RWPE1 (cell line): ENCODE measurements at regions not wholly inside any gene's neighbourhood (a gene's known extent, or its start where the extent isn't known, plus 50 kb on each side); places are given as distances from the start of the nearest gene placed in this dataset.

Source experiments
- CTCF ChIA-PET: fragments of 350-600 bp; sonication (Branson Sonifier 250); formaldehyde crosslinking; extraction: SDS; loops from one replicate; lab custom pipeline; 2021; lab: Yijun Ruan, JAX
- POLR2A ChIA-PET: fragments of 400-600 bp; formaldehyde crosslinking; extraction: SDS; loops from one replicate; lab custom pipeline; 2020; ENCODE audit warnings: antibody characterized with exemption; ENCODE audit not compliant: low non-redundant PET; lab: Yijun Ruan, JAX
- DNase-seq: peaks from one replicate; pipeline ENCODE4 v3.0.0; 2012; ENCODE audit warnings: low spot score
- H3K27ac ChIP-seq: fragments of 450-650 bp; 2 replicates; pipeline ENCODE4 v1.5.1; 2017
- CTCF ChIP-seq: fragments of 450-650 bp; conservative IDR thresholded peaks from 2 replicates; pipeline ENCODE4 v1.5.1; 2017; ENCODE audit warnings: low read depth, mild to moderate bottlenecking

GRCh38 chr6:43914272-43915147 is 144.5 kb downstream of the VEGFA start:
- CTCF ChIA-PET = interaction anchor here (1.3 kb wide), 1 partner anchor 161 kb away, joined by 3 read pairs; no protein-coding TSS in a partner anchor
- H3K27ac ChIP-seq = no peak overlapping the region
- DNase-seq = no peak
- POLR2A ChIA-PET = no interaction called here
- no peak for TF ChIP-seq CTCF

- no peak for TF ChIP-seq CTCF
- peak overlapping the region; percentile 22; the same call in 1 of the 2 replicates for H3K27ac ChIP-seq
- ChIA-PET CTCF (interaction anchor here (1.3 kb wide), 1 partner anchor 161 kb away, joined by 3 read pairs; no protein-coding TSS in a partner anchor), POLR2A (no interaction called here)
- no peak for DNase-seq
Measured at GRCh38 chr6:43913375-43914271, 143.6 kb downstream of the VEGFA start.

GRCh38 chr6:43912598-43913371 is 142.8 kb downstream of the VEGFA start:
- no peak for DNase-seq
- peak overlapping the region; percentile 22; the same call in 1 of the 2 replicates for H3K27ac ChIP-seq
- TF ChIP-seq CTCF = no peak
- ChIA-PET CTCF (interaction anchor here (0.5 to 1.3 kb wide), 3 partner anchors 10 to 162 kb away, joined by 3 read pairs; no protein-coding TSS in a partner anchor), POLR2A (no interaction called here)

DNA sequence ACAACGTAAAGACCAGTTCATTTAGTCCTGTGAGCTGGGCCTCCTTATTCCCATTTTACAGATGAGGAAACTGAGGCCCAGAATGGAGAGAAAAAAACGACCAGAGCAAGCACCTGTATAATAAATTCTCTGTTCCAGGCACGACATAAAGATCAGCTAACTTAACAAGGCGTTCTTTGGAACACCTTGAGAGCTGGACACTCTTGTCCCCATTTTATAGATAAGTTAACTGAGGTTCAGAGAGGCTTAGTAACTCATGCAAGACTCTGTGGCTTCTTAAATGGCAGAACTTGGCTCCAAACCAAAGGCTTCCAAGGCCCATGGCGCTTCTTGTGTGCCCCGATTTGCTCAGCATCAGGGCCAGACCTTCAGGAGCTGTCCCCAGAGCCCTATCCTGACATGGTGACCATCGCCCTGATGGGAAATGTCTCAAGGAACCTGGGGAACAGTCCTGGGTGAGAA is 142.1 kb downstream of the VEGFA start:
- no peak for TF ChIP-seq CTCF
- CTCF ChIA-PET = interaction anchor here (0.6 kb wide), 2 partner anchors 10 to 153 kb away, joined by 3 read pairs; no protein-coding TSS in a partner anchor
- POLR2A ChIA-PET = no interaction called here

GRCh38 chr6:43911354-43912115 is 141.5 kb downstream of the VEGFA start:
- TF ChIP-seq CTCF = no peak
- POLR2A ChIA-PET = no interaction called here
- DNase-seq = no peak
- H3K27ac ChIP-seq = peak overlapping the region; percentile 64
- CTCF ChIA-PET = interaction anchor here (0.6 kb wide), 2 partner anchors 11 to 152 kb away, joined by 3 read pairs; no protein-coding TSS in a partner anchor

More for the DNA sequence above, 142.1 kb downstream of the VEGFA start:
- peak overlapping the region; percentile 22; the same call in 1 of the 2 replicates for H3K27ac ChIP-seq
- no peak for DNase-seq
